ENCODE measurements at regions not wholly inside any gene's neighbourhood (a gene's known extent, or its start where the extent isn't known, plus 50 kb on each side); places are given as distances from the start of the nearest gene placed in this dataset.
"Not testable (repeated sequence)": the region's sequence is repeated elsewhere in the genome, so short reads cannot be mapped to it uniquely, and the experiment has no call there.

DNA sequence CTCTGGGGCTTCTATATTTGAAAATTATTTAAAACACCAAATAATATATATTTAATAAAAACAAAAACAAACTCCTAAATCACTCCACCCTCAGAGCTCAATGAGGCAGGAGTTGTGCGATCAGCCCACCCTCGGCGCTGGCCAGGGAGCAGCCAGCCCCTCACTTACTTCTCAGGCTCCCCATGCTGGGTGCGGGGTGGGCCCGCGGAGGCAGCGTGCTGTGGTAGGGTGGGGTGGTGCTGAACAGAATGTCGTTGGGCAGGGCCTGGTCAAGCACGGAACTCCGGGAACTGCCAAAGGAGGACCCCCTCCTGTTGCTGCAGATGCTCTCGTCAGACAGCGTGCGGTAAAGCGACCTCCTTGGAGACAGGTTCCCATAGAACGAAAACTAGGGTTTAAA lies 204.5 kb downstream of the SIPA1L2 start:
- DNase-seq (ENCODE audit: insufficient read length, low spot score) (no peak), FAIRE-seq (no peak)

DNA sequence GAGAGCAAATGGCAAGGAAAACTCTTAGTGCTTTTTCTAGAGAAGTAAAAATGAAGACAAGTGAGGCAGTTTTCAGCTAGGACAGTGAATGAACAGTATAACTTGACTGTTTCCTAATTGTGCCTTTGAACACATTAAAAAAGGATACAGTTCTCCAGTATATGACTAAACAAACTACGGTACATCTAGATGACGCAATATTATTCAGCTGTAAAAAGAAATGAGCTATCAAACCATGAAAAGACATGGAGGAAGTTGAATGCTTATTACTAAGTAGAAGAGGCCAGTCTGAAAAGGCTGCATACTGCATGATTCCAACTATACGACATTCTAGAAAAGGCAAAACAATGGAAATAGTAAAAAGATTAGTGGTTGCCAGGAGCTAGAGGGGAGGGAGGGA lies 206.3 kb downstream of the SIPA1L2 start:
- DNase-seq (ENCODE audit: insufficient read length, low spot score) (no peak), FAIRE-seq (no peak)

DNA sequence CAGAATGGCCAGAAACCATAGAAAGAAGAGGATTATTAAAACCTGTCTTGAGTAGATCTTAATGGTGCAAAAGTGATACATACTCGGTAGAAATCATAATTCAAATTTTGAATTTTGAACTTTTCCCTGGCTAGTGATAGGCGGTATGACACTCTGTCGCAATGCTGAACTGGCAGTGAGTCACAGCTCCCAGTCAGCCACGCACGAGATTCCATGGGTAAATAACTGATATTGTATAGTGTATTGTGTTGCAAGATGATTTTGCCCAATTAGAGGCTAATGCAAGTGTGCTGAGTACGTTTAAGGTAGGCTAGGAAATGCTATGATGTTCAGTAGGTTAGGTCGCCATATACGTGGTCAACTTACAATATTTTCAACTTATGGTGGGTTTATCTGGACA lies 207.0 kb downstream of the SIPA1L2 start:
- FAIRE-seq (no peak), DNase-seq (ENCODE audit: insufficient read length, low spot score) (no peak)

DNA sequence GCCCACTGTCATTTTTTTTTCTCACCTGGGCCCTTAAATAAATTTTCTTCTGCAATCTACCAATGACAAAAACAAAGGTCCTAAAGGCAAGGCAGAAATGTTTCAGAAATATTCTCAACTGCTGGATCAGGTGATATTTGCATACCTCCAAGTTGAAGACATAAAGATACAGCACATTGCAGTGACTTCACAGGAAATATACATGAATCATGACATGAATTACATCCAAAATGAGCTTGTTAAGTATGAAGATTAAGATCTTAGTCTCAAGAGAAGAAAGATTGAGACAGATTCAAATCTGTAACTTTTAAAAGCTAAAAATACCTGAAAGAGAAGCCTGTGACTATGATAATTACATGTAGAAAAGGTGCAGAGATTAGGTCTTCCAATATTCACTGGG lies 207.8 kb downstream of the SIPA1L2 start:
- no peak for DNase-seq (ENCODE audit: insufficient read length, low spot score)
- FAIRE-seq: no peak

DNA sequence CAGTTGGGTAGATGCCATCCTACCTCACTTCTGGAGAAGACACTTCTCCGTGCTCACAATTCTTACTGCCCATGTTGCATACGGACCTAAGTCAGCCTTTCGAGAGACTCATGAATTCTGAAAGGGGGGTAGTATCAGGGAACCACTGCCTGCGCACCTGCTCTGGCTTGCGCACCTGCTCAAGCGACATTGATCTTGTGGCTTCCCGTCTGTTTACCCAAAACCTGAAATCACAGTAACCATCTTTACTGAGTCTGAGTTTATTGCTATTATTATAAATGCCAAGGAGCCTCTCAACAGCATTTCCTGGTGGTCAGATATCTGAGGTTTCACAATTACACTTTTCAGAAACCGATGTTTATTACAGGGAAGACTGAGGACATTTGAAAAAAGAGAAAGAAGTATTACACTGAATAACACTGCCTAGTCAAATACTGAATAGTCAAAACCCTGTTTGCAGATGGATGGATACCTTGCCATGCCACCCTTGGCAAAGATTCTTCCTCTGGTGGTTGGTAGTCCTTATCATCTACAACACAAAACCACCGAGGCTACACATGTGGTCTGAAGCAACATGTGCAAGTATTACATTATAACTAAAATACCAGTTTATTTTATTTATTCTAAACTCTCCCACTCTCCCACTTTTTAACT lies 208.7 kb downstream of the SIPA1L2 start:
- FAIRE-seq: no peak
- DNase-seq (ENCODE audit: insufficient read length, low spot score): no peak

DNA sequence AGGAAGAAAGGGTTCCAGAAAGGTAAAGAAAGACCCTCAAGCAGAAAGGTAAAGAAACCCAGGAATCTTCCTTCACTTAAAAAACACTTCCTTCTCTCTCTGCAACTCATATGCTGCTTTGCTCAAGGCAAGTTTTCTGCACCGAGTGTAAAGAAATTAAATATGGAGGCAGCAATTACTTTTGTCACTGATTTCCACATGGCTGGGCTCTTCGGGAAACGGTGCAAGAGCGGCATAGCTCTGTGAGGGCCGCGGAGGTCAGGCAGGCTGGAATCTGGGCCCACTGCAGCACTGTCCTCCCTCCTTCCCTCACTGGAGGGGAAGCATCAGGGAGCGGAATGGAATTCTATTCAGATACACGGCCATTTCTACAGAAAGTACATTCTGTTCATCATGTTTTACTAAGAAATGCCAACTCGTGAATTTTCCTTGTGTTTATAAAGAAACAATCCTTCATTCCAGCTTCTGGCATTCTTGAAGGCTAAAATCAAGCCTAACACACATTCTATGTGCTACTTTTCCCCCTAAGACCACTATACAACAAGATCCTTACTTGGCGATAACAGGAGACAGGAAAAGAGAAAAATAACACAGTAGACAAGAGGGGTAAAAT lies 212.2 kb downstream of the SIPA1L2 start:
- no peak for FAIRE-seq
- no peak for DNase-seq (ENCODE audit: insufficient read length, low spot score)

DNA sequence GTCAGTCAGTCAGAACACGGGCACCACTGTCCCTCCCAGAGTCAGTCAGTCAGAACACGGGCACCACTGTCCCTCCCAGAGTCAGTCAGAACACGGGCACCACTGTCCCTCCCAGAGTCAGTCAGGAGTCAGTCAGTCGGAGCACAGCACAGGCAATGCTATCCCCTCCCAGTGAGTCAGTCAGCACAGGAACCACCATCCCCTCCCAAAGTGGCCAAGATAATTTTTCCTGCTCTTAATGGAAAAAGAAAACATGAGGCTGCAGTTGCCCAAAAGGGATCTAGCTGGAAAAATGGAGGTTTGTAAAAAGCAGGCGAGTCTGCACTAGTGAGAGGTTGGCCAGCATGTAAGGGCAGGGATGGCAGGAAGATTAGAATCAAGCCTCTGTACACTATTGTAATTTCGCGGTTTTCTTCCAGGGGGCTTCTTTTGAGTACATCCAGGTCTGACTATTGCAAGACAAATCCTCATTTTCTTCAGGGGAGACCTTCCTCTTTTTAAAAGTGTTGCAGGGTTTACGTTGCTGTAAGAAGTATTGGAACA lies 213.8 kb downstream of the SIPA1L2 start:
- DNase-seq (ENCODE audit: insufficient read length, low spot score): no peak
- no peak for FAIRE-seq

DNA sequence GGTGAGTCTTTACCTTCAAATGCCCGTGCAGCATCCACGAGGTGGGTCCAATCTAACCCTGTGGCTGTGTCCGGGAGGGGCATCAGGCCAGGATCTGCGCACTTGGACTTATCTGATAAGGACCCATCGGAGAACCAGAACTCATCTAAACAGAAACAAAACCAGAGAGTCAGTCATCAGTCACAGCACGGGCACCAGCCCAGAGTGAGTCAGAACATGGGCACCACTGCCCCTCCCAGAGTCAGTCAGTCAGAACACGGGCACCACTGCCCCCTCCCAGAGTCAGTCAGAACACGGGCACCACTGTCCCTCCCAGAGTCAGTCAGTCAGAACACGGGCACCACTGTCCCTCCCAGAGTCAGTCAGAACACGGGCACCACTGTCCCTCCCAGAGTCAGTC lies 214.5 kb downstream of the SIPA1L2 start:
- not testable (repeated sequence) for FAIRE-seq; DNase-seq (ENCODE audit: insufficient read length, low spot score)

DNA sequence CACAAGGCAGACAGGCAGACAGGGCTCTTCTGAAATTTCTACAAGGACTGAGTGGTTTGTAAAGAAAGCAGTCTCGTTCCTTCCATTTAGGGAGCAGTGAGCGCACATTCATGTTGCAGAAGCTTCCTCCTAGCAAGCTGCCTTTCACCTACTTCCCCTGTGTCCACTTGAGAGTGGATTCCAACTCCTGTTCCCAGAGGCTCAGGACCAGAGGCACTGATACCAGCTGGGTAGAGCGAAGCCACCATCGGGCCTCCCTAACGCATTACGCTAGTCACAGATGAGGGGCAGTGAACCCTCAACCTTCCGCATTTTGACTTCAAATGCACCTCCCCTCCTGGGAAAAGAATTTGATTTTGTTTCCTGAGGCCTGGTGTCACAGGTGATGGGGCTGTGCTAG lies 215.8 kb downstream of the SIPA1L2 start:
- no peak for DNase-seq (ENCODE audit: insufficient read length, low spot score)
- no peak for FAIRE-seq

DNA sequence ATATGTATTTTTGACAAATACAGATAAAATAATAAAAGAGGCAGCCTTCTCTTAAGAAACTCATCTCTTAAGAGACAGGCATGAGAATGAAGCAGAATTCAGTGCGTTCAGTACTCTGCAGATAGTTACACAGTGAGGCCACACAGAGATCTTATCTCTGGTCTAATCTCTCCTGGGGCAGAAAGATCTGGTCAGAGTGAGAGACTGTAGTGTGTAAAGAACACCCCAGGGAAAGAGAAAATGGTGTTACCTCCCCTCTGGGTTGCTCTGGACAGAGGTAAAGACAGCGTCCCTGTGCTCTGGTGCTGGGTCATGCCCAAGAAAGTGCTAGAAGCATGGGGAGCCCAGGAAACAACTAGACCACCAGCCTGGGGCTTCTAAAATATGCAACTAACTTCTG lies 216.3 kb downstream of the SIPA1L2 start:
- no peak for DNase-seq (ENCODE audit: insufficient read length, low spot score)
- no peak for FAIRE-seq

DNA sequence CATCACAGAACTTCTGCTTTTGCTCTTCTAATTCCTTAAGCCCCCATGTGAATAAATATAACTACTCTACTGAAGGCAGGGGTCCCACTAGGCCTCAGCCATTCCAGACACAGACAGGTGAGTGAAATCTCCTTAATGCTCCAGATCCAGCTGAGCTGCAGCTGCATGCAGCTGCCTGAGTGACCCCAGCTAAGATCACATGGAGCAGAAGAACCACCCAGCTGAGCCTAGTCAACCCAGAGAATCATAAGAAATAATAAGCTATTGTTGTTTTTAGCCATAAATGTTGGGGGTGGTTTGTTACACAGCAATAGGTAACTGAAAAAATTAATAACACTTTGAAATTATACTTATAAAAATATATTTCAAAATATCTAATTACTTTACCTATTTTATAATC lies 220.3 kb downstream of the SIPA1L2 start:
- DNase-seq (ENCODE audit: insufficient read length, low spot score) (no peak), FAIRE-seq (no peak)

DNA sequence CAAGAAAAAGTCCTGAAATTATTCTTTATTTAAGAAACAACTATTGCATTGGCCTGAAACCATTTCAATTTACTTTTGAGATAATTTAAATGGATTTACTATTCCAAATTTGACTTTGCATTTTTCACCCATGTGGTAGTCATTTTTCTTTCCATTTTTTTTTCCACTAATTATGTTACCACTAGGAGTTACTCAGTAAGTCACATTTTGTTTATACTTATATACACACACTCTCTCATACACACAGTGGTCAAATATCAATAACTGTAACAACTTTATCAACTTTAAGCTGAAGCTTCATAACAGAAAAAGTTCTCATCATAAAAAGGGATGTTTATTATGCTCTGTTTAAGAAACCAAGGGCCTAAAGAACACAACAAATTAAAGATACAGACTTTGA lies 222.8 kb downstream of the SIPA1L2 start:
- DNase-seq (ENCODE audit: insufficient read length, low spot score) (no peak), FAIRE-seq (no peak)

DNA sequence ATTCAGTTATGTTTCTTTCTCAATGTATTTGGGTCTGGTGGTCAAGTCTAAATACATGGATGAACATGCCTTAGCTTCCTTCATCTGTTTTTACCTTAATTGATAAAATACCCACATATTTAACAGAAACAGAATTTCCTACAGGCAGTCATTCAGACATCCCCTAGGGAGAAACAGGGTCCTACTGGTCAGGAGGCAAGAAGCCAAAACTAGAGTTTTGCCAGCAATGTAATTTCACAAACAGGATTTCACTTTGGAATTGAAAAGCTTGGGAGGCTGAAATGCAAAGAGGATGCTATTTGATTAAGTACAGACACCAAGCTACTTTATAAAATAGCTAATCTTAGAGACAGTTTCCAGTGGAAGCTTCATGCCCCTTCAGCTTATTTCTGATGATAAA lies 224.2 kb downstream of the SIPA1L2 start:
- DNase-seq (ENCODE audit: insufficient read length, low spot score): no peak
- no peak for FAIRE-seq

DNA sequence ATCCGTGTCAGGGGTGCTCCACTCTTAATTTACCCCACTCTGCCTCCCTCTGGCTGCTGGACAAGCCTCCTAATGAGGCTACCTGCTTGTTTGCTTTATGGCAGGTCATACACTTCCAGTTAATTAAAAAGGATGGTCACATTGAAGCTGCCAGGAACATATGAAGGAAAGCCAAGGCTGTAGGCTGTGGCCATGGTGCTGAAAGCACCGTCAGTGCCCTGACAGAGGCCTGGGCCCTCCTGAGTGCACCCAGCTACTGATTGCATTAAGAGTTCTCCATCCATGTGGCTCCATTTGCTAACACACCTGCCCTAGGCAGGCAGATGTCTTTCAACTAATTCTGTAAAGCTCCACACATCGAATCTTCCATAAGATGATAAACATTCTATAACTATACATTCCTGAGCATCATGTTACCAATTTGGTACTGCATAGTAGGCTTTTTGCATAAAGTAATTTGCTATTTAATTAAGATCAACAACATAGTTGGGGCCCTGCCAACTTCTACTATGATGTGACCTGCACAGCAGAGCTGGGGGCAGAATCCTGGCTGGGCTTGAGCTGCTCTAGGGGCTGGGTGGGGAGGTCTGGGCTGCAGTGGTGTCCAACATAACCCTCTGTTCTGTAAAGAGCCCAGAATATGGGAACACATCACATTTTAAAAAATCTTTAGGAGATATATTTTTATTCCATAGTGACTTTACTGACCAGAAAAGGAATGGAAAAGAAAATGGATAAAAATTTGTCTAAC lies 224.8 kb downstream of the SIPA1L2 start:
- DNase-seq (ENCODE audit: insufficient read length, low spot score) (no peak), FAIRE-seq (no peak)

DNA sequence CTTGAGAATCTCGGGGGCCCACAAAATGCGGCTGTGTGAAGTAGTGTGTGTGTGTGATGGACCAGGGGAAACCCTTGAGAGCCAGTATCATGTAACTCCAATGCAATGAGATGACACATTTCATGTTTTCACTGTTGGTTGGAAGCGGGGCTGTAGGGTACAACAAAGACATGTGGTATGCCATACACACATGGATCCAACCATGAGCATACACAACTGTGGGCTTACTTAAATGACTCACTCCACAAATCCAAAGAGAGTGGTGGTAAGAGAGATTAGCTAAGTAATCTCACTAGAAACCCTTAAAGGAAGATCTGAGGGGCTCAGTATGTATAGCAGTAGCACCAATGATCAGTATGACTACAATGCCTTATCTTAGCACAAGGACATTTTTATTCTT lies 225.7 kb downstream of the SIPA1L2 start:
- DNase-seq (ENCODE audit: insufficient read length, low spot score) (no peak), FAIRE-seq (no peak)

DNA sequence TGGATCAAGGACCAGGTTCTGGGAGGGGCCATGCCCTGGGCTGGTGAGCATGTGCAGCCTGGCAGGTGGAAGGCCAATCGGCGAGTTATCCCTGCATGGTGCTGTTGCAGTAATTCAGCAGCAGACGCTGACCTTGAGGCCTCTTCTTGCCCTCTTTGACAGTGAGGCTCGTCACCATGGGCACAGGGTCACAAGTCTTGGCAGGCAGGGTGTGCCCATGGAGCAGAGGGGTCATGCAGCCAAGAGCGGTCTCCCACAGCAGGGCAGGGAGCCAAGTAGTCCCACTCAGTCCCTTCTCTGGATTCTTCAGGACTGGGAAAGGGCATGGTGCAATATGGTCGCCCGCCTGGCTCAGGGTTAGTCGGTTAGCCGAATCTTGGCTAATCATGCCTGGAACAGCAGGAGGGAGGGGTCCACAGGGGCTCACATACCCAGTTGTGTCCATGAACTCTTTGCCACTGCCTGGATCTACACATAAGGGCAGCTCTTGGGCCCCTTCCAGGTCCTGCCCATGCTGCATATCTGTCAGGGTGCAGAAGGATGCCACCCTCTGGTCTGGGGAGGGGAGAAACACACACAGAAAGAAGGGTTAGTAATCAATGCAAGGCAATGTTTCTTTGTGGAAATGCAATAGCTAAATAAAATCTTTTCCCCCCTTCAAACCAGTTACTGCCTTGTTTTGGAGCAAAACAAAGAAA lies 226.8 kb downstream of the SIPA1L2 start:
- DNase-seq (ENCODE audit: insufficient read length, low spot score) (no peak), FAIRE-seq (no peak)

DNA sequence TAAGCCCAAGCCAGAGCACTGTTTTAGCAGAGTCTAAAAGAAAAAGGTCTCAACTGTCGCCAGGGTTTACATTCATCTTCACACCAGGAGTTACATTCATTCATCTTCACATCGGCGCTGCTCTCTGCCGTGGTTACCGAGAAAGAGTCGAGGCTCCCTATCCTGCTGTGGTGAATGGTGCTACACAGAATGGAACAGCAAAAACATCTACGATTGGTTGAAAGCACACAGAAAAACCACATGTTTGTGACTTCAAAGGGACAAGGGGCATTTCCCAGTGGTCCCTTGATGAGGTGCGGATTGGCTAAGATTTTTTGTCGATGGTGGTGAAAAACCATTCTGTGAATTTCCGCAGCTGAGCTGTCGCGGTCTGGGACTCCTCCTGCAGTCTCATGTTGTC lies 231.1 kb downstream of the SIPA1L2 start:
- DNase-seq (ENCODE audit: insufficient read length, low spot score) (no peak), FAIRE-seq (no peak)

DNA sequence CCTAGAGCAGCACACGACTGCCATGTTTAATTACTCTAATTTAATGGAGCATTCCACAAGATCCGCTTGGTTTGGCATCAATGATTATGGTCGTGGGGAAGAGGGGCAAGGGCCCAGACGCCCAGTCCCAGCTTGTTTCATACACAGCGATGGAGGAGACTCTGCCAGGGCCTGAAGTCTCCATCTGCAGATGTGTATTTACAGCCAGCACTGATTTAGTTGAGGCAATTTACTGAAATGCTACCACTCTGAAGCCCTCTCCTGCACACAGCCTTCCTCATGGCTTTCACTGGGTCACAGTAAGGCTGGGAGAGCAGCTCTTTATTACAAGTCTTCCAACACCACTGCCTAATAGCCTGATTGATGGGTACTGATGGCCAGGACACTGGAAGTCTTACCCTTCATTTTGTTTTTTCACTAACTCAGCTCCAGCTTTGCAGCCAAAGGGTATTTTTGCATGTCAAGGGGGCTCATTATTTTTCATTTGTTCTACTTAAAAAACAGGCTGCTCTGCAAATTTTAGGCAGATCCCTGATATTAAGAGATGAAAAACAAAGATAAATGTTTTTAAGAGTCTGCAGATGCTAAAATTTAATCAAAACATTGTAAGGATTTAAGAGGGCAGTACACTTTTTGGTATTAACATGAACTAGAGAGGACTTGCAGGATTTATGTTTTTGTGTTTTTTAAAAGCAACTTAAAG lies 236.3 kb downstream of the SIPA1L2 start:
- no peak for FAIRE-seq
- DNase-seq (ENCODE audit: insufficient read length, low spot score): no peak

DNA sequence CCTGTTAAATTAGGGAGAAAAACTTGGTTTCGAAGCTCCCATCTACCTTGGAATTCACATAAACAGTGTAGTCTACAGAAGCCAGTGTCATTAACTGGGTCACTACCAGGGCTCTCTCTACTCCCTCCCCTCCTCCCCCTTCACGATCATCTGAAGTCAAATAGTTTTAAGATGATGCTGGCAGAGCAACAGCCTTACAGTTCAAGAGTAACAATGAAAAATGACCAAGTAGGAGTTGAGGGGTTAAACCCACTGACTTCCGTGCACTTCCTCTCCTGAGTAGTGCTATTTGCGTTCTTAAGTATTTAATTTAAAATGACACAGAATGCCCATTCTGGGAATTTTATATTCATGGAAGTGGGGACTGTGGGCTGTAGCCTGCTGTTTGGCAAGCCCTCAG lies 236.9 kb downstream of the SIPA1L2 start:
- DNase-seq (ENCODE audit: insufficient read length, low spot score) (no peak), FAIRE-seq (no peak)

DNA sequence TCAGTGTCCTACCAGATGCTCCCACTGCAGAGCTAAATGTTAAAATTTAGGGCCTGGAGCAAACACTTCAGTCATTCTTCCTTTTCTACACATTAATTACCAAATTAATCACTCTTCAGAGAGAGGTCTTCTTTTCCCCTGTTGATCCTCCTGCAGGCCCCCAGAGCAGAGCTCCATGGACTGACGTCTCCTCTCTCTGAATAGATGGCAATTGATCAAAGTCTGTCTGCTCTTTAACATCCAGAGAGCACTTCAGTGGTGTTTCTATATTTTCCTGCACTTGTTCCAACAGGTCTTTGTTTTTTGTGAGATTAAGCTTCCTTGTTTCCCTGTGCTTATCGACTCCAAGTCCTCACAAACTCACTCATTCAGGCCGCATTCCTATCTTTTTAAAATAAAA lies 239.3 kb downstream of the SIPA1L2 start:
- DNase-seq (ENCODE audit: insufficient read length, low spot score) (no peak), FAIRE-seq (no peak)

DNA sequence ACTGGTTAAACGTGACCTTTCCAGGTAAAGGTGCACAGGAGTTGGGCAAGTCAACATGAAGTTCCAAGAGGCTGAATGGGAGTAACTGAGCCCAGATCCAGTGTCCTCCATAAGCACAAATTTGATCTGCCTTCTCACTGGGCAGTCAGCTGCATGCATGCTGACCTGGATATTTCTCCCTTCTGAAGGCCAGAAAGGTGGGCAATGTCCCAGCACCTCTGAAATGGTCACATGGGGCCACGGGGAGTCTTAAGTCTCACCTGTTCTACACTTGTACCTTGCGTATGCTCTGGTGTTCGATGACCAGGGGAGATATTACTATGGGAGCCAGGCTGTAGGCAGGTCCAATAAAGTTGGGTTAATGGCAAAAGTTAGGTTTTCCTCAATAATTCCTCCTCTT lies 240.2 kb downstream of the SIPA1L2 start:
- no peak for FAIRE-seq

More for the DNA sequence above, 240.2 kb downstream of the SIPA1L2 start:
- no peak for DNase-seq (ENCODE audit: insufficient read length, low spot score)
